ENCODE measurements at regions not wholly inside any gene's neighbourhood (a gene's known extent, or its start where the extent isn't known, plus 50 kb on each side); places are given as distances from the start of the nearest gene placed in this dataset.

DNA sequence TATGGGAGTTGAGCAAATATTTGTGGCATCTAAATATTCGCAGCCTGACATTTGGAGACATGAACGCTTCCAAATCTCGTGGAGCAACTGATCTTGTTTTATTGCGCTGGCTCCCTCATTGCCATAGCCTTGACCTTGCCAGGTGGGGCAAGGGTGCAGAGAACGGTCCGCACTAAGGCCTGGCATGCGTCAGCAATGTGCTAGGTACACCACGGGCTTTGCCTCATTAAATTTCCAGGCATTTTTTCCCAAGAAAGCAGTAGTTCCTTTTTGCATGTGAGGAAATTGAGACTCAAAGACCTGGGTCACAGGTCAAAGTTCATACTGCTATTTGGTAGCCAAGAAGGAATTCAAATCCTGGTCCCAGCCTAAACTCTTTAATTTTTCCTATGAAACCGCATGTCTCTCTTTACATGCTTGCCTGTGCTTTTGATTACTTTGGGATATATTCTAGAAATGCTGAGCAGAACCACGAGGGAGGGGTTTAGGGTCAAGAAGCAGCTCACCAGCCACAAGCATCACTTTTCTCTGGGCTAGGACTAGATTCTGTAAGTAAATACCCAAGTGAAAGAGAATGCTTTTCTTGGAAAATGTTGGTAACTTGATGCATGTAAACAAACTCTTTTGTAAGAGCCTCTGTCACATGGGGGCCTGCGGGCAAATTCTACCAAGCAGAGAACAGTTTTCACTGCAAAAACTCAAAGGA is 891.6 kb downstream of the VRK1 start:
- TF ChIP-seq ZNF654 (tag by site-specific recombination; IDR thresholded peaks at IDR 0.05; ENCODE audit: low read depth) (no peak), KLF8 (tag by site-specific recombination; IDR thresholded peaks at IDR 0.05) (no peak)
- TF ChIP-seq, protein P1, sequence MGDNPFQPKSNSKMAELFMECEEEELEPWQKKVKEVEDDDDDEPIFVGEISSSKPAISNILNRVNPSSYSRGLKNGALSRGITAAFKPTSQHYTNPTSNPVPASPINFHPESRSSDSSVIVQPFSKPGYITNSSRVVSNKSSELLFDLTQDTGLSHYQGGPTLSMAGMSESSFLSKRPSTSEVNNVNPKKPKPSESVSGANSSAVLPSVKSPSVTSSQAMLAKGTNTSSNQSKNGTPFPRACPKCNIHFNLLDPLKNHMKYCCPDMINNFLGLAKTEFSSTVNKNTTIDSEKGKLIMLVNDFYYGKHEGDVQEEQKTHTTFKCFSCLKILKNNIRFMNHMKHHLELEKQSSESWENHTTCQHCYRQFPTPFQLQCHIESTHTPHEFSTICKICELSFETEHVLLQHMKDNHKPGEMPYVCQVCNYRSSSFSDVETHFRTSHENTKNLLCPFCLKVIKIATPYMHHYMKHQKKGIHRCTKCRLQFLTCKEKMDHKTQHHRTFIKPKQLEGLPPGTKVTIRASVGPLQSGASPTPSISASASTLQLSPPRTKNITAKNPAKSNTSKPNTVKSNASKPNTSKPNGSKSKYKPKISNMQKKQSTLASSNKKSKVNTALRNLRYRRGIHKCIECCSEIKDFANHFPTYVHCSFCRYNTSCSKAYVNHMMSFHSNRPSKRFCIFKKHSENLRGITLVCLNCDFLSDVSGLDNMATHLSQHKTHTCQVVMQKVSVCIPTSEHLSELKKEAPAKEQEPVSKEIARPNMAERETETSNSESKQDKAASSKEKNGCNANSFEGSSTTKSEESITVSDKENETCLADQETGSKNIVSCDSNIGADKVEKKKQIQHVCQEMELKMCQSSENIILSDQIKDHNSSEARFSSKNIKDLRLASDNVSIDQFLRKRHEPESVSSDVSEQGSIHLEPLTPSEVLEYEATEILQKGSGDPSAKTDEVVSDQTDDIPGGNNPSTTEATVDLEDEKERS (tag by site-specific recombination; IDR thresholded peaks at IDR 0.05): no peak
